A172 (cell line): ENCODE measurements at regions not wholly inside any gene's neighbourhood (a gene's known extent, or its start where the extent isn't known, plus 50 kb on each side); places are given as distances from the start of the nearest gene placed in this dataset.

ENCODE experiments used
- DNase-seq: peaks from one replicate; pipeline ENCODE4 v3.0.0-alpha.2; 2015; ENCODE audit warnings: low spot score

DNA sequence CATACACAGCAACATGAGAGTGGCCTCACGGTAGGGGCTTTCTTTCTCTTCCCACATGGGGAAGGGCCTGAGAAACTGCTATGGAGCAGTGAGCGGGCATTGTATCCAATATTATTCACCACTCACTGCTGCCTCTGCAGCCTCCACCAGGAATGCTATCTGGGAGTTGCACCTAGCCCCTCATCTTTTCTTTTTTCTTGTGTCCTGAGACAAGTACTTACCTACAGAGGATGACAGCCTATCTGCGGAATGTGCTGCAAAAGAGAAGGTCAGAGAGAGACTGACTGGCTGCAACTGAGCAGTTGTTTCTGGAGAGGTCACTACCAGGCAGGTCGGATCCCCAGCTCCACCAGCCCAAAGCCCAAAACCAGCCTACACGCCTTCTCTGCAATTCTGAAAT lies 52.1 kb upstream of the HTATIP2 start:
- no peak for DNase-seq

DNA sequence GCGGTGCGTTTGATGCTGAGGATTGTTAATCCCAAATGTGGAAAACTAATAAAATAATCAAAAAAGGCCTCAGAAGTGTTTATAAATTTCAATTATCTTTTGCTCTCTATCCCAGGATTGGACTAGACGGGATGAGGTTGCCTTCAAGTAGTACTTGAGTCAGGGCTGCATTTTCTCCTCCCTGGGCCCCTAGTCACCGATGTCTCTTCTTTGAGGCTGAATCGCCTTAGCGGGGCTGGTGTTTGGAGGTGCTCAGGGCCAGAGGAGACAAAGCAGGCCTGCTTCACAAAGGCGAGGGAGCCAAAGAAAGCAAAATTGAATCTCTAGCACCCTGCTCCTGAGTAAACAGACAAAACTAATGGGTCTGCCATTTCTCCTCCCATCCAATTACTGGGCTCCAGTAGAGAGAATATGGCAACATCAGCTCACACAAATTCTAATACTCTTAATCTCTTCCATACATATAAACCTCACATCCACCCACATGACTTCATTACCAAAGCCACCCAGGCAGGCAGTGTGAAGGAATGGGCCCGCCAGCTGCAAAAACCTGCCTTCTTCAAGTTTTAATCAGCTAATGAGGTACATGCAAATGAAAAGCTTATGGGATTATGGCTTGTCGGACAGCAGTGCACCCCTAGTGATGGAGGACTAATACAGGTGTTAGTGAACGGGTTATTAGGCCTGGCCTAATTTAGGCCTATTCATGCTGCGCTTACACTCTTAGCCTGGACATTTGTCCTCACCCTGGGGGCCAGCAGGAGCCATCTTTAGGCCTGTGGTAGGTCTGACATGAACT lies 52.7 kb upstream of the HTATIP2 start:
- DNase-seq: no peak

- DNase-seq: no peak
Measured at GRCh38 chr11:20310137-20310536, 53.4 kb upstream of the HTATIP2 start.

DNA sequence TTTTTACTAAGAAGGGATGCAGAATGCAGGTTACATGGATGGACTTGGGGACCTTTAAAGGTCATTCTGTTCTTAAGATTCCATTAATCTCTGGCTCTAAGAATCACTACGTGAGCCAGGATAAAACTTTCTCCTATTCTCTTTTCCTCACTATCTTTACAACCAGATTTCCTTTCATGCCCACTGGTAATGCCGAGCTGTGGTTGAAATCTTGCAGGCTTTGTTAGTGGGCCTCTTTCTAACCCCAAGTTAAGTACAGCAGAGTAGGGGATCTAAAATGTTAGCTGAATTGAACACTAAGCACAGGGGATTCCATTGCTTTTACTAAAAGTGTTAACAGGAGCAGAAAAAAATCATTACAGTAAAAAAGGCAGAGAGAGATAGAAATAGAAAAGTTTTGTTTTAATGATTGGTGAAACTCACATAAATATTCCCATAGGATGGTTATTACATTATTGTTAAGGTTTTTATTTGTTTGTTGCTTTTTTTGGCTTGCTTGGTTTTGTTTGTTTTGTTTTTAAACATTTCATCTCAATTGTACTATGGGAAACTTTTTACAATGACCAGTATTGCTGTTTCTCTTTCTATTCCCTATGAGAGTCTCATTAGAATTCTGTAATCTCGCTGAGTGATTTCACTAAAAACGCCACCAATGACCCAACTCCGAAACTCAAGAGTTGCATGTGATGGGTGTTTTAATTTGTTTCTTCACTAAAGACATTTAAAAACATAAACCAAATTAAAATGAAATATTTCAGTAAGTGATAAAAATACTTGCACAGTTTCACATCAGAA lies 54.1 kb upstream of the HTATIP2 start:
- no peak for DNase-seq

DNA sequence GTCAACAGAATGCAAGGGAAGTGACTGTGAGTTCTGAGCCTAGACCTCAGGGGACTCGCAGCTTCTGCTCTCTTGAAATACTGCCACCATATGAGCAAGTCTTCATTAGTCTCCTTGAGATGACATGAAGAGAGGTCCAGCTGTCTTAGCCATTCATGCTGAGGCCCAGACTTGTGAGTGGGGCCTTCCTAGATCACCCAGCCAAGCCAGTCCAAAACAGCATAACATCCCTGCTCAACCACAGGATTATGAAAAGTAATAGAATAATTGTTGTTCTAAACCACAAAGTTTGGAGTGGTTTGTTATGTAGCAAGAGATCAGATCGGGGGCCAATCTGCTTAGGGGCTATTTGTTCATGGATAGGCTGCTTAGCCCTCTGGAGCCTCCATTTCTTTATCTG lies 54.9 kb upstream of the HTATIP2 start:
- DNase-seq: no peak

DNA sequence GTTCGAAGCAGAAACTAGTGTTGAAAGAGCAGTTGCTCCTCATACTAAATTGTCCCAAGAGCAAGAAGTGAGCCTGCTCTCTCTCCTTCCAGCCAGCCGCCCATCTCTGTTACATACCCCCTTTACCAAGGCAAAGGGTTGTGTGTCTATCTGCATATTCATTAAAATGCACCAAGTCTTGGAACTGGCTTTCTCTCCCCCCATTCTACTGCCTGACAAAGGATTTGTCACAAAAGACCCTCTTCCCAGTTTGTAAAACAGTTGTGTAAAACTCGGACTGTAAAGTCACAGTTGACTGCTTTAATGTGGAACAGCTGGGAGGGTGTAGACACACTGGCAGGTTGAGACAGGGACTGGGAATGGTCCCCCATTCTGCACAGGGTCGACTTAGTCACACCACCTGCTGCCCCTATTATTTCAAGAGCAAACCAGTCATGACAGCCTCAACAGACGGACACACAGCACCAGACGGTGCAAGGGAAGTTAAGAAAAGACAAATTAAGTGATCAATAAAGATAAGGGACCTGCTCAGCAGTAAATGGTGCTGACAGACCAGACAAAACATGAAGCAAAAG lies 60.0 kb upstream of the HTATIP2 start:
- DNase-seq: no peak

GRCh38 chr11:20293992-20294391 lies 69.5 kb upstream of the HTATIP2 start:
- DNase-seq: no peak

DNA sequence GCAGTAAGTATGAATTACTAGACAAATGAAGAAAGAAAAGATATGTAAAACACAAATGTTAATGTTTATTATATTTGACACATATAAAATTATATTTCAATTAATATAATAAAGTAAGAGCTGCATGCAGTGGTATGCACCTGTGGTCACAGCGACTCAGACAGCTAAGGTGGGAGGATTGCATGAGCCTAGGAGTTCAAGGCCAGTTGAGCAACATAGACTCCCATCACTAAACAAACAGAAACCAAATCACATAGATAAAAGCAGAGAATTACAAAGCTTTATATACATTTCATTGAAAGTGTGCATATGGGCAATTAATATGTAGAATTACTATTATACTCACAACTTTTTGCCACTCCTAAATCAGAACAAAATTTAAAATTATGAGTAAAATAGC lies 70.0 kb upstream of the HTATIP2 start:
- no peak for DNase-seq

DNA sequence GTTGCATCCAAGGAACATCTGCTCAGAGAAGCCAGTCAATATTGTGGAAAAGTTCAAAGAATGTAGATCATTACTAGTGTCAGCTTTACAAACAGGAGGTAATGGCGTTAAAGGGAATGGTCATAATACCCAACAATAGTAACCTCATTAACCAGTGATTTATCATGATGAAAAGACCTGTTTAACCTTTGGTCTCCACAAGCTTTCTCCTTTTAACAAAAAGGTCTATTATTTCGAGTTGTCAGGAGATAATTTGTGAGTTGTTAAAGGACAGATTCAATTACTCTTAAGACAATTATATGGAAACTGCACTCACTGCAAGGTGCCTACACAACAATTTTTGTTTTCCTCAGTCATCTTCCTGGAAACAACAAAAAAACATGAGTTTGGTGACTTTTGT lies 73.8 kb upstream of the HTATIP2 start:
- no peak for DNase-seq

GRCh38 chr11:20283475-20283874 lies 80.0 kb upstream of the HTATIP2 start:
- DNase-seq: no peak

- DNase-seq: no peak
Measured at GRCh38 chr11:20278727-20279126, 84.8 kb upstream of the HTATIP2 start.

GRCh38 chr11:20277014-20277413 lies 86.5 kb upstream of the HTATIP2 start:
- DNase-seq: no peak

DNA sequence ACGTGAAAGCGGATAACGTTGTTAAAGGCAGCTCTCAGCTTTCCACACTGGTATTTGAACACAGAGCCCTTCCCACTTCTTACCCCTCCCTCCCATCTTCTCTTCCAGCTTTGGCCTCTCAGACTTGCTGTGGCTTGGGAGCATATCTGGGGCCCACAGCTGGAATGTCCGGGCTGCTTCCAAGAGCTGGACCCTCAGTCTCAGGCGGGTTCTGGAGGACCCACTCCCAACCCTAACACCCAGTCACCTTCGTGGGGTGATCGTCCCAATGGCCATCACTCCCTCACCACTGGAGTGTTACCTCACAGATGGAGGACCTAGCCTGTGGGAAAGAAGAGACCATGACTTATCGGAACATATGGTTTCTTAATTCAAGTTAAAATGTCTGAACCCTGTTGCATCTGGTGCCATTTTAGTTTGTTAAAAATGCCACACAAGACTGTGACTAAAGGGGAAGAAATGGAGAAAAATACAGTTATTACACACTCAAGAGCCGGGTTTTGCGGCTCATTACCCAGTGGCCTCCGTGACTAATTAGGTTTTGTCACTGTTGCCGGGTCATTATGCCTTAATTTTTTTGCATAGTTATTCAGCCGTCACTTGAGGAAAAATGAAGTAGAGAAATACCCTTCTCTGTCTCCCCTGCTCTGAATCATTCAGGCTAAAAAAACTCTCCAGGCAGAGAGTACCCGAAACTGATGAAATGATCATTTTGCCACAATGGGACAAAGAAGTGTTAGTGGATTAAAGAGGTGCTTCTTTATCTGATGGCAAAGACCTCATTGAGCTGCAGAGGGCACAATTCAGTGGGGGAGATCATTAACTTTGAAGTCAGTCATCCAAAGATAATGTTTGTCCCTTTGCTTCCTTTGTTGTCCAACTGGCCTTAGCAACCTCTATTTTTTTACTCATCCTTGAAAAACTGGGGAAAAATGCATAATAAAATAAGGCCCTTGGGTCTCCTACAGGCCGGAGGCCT lies 87.2 kb upstream of the HTATIP2 start:
- DNase-seq: no peak

DNA sequence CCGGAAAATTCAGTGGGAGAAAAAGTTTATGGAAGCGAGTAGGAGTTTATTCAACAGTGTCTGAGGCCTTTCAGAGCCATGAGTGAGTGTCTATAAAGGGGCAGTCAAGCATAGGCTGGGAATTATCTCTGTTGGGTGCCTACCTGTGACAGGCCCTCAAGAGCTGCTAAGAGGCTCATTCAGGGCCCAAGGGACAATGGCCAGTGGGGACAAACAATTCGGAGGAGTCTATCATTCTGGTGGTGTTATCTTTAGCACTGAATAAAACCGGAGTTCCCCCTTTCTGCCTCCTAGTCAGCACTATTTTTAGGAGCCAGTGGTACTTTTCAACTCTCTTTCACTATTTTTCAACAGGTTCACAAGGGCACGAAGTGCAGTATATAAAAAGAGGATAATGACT lies 89.5 kb upstream of the HTATIP2 start:
- DNase-seq: no peak

DNA sequence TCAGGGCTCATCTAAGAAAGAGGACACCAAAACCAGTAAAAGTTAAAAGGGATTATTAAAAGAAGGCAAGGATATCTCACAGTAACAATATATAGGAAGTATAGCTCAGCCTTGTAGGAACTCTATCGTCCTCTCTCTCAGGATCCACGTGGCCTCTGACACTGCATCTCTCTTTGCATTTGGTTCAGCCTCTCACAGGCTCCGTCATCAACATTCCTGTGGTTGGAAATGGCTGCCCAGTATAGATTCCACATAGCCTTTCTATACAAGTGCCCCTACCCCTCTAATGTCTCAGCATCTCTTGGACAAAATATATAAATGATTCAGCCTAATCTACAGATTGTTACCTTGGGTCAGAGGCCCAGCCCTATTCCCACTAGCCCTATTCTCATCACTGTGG lies 101.3 kb upstream of the DBX1 start:
- peak; percentile 19 for DNase-seq

DNA sequence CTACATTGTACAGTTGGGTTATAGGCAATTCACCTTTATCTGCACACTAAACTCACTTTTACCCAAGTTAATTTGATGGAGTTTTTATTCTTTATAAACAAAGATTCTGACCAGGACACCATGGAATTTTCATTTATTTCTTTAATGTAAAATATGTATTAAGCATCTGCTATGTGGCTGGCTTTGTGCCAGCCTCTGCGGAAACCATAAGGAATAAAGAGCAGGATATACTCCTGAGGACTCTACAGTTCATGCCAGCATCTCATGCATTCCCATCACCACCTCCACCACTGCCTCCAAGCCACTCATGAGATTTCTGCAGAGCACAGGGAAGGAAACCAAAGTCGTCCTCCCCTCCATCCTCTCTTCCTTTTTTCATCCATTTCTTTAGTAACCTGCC lies 100.0 kb upstream of the DBX1 start:
- no peak for DNase-seq

DNA sequence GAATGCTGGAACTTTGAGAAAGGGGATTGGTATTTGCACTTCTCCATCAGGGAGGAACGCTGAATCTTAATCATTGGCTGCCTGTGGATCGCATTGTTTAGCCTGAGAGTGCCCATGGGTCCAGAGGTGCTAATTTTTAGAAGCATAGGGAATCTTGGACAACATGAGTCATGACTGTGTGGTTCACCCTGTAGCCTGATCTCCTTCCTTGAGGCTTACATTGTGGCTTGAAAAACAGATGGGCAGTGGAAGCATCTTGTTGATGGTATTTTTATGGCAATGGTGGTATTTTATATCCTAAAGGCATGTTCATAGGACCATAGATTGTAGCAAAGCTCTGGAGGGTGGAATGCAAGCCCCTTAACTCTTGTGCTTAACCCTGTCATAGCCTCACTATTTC lies 99.2 kb upstream of the DBX1 start:
- DNase-seq: no peak

DNA sequence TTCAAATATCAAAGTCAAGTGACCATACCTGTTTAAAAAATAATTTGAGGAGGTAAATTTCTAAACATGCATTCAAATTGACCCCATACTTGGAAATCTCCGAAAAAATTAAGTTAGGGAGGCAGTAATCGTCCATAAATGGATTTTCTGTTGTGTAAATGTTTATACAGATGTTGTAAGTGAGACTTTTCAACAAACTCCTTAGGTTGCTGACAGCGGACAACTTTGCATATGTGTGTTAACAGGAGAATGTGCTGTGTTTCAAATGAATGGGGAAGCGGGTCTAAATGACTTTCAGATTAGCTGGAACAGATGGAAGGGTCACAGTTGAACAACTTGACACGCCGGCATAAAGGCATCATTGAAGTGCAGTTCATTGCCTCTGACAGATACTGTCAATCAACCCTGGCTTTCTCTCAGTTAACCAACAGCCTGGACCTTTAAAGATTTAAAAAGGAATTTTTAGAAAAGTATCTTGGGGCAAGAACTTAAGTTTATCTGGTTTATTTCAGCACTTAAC lies 98.2 kb upstream of the DBX1 start:
- DNase-seq: no peak

GRCh38 chr11:20256925-20257324 lies 96.7 kb upstream of the DBX1 start:
- DNase-seq: no peak

DNA sequence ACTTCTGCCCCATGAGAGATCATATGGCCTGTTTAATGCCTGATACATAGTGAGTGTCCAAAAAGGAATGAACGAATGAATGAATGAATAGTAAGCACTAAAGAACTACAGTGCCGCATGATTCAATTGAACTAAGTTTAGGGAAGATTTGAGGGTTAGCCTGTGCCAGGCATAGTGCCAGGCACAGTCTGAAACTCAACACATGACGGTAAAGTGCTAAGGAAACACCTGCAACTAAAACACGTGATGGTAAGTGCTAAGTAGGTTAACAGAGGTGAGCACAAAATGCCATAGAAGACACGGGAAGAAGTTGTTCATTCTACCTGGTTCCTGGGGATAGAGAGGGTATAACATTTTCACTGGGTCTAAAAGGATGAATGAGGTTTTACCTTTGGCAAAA lies 93.5 kb upstream of the DBX1 start:
- no peak for DNase-seq

- no peak for DNase-seq
Measured at GRCh38 chr11:20251496-20251895, 91.2 kb upstream of the DBX1 start.
